C4-2B (cell line): ENCODE measurements at regions not wholly inside any gene's neighbourhood (a gene's known extent, or its start where the extent isn't known, plus 50 kb on each side); places are given as distances from the start of the nearest gene placed in this dataset.

Experiments used
- H3K27ac ChIP-seq: fragments of 450-650 bp; 2 replicates; pipeline ENCODE4 v1.5.1; 2017
- ZFX ChIP-seq: fragments of 450-650 bp; IDR thresholded peaks from 2 replicates; pipeline ENCODE4 v1.6.1; 2017
- TF ChIP-seq, protein P1 (sequence below): fragments of 450-650 bp; conservative IDR thresholded peaks from 2 replicates; pipeline ENCODE4 v1.5.1; 2017; ENCODE audit warnings: mild to moderate bottlenecking

- TF ChIP-seq, protein P1, sequence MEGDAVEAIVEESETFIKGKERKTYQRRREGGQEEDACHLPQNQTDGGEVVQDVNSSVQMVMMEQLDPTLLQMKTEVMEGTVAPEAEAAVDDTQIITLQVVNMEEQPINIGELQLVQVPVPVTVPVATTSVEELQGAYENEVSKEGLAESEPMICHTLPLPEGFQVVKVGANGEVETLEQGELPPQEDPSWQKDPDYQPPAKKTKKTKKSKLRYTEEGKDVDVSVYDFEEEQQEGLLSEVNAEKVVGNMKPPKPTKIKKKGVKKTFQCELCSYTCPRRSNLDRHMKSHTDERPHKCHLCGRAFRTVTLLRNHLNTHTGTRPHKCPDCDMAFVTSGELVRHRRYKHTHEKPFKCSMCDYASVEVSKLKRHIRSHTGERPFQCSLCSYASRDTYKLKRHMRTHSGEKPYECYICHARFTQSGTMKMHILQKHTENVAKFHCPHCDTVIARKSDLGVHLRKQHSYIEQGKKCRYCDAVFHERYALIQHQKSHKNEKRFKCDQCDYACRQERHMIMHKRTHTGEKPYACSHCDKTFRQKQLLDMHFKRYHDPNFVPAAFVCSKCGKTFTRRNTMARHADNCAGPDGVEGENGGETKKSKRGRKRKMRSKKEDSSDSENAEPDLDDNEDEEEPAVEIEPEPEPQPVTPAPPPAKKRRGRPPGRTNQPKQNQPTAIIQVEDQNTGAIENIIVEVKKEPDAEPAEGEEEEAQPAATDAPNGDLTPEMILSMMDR = no peak
- no peak for TF ChIP-seq ZFX
- no peak overlapping the region for H3K27ac ChIP-seq
Measured at GRCh38 chr10:90302758-90303481, 554.9 kb downstream of the HTR7 start.

GRCh38 chr10:90304533-90304932, 553.3 kb downstream of the HTR7 start:
- TF ChIP-seq, protein P1 = no peak
- TF ChIP-seq ZFX = no peak

GRCh38 chr10:90306187-90306586, 551.7 kb downstream of the HTR7 start:
- H3K27ac ChIP-seq = no peak overlapping the region
- no peak for TF ChIP-seq ZFX
- TF ChIP-seq, protein P1 = no peak

More at GRCh38 chr10:90304533-90304932, 553.3 kb downstream of the HTR7 start:
- no peak overlapping the region for H3K27ac ChIP-seq

DNA sequence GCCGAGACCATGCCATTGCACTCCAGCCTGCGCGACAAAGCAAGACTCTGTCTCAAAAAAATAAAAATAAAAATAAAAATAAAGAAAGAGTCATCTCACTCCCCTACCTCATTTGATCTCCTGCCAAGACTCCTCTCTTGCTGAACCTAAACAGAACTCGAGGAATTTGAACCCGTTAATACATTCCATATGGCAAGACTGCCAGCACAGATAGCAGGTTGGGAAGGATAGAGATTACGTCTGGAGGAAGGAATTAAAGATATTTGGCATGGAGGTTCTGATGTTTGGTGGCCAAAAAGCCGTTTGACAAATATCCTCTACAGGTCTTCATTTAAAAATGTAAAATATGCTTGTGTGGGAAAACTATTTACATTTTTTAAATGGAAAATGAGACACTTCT, 549.6 kb downstream of the HTR7 start:
- no peak for TF ChIP-seq ZFX
- TF ChIP-seq, protein P1 = no peak
- no peak overlapping the region for H3K27ac ChIP-seq

- no peak overlapping the region for H3K27ac ChIP-seq
- TF ChIP-seq ZFX = no peak
- TF ChIP-seq, protein P1 = no peak
Measured at GRCh38 chr10:90313576-90314325, 544.1 kb downstream of the HTR7 start.

- no peak for TF ChIP-seq ZFX
- TF ChIP-seq, protein P1 = no peak
- no peak overlapping the region for H3K27ac ChIP-seq
Measured at GRCh38 chr10:90314718-90315117, 543.1 kb downstream of the HTR7 start.

- H3K27ac ChIP-seq = no peak overlapping the region
- TF ChIP-seq, protein P1 = no peak
- TF ChIP-seq ZFX = no peak
Measured at GRCh38 chr10:90317172-90317571, 540.7 kb downstream of the HTR7 start.
